HEK293T (cell line): ENCODE measurements at regions not wholly inside any gene's neighbourhood (a gene's known extent, or its start where the extent isn't known, plus 50 kb on each side); places are given as distances from the start of the nearest gene placed in this dataset.

Experiments
- CTCF ChIA-PET: fragments of 350-600 bp; formaldehyde crosslinking; extraction: SDS; loops from one replicate; lab custom pipeline; 2021; ENCODE audit warnings: antibody characterized with exemption, inconsistent platforms; lab: Yijun Ruan, JAX
- POLR2A ChIA-PET: fragments of 350-600 bp; formaldehyde crosslinking; extraction: SDS; loops from one replicate; lab custom pipeline; 2020; ENCODE audit warnings: antibody characterized with exemption, inconsistent platforms; lab: Yijun Ruan, JAX
- DNase-seq: peaks from one replicate; pipeline ENCODE4 v3.0.0; 2012; ENCODE audit warnings: mixed read lengths; ENCODE audit errors: extremely low spot score
- ARNT ChIP-seq: fragments of 450-650 bp; IDR thresholded peaks from 2 replicates; pipeline ENCODE4 v1.6.1; 2017; ENCODE audit warnings: mild to moderate bottlenecking
- BHLHE40 ChIP-seq: fragments of 450-650 bp; IDR thresholded peaks from 2 replicates; pipeline ENCODE4 v1.6.1; 2016; ENCODE audit warnings: mild to moderate bottlenecking, moderate library complexity, borderline replicate concordance
- CTBP1 ChIP-seq: fragments of 450-650 bp; IDR thresholded peaks from 2 replicates; pipeline ENCODE4 v1.6.1; 2016; ENCODE audit warnings: borderline replicate concordance
- ELF4 ChIP-seq: fragments of 450-650 bp; IDR thresholded peaks from 2 replicates; pipeline ENCODE4 v1.6.1; 2017; ENCODE audit warnings: antibody characterized with exemption
- FOXA1 ChIP-seq: fragments of 450-650 bp; IDR thresholded peaks from 2 replicates; pipeline ENCODE4 v1.6.1; 2016; ENCODE audit warnings: mild to moderate bottlenecking
- FOXK2 ChIP-seq: fragments of 450-650 bp; IDR thresholded peaks from 2 replicates; pipeline ENCODE4 v1.6.1; 2016; ENCODE audit warnings: mild to moderate bottlenecking
- FOXM1 ChIP-seq: fragments of 450-650 bp; IDR thresholded peaks from 2 replicates; pipeline ENCODE4 v1.6.1; 2017; ENCODE audit warnings: mild to moderate bottlenecking, borderline replicate concordance
- HDGF ChIP-seq: fragments of 450-650 bp; IDR thresholded peaks from 2 replicates; pipeline ENCODE4 v1.6.1; 2017; ENCODE audit warnings: antibody characterized with exemption, borderline replicate concordance
- L3MBTL2 ChIP-seq: fragments of 450-650 bp; conservative IDR thresholded peaks from 2 replicates; pipeline ENCODE4 v1.6.1; 2016; ENCODE audit warnings: mild to moderate bottlenecking
- LEF1 ChIP-seq: fragments of 450-650 bp; IDR thresholded peaks from 2 replicates; pipeline ENCODE4 v1.6.1; 2017; ENCODE audit warnings: mild to moderate bottlenecking, borderline replicate concordance
- NFRKB ChIP-seq: fragments of 450-650 bp; IDR thresholded peaks from 2 replicates; pipeline ENCODE4 v1.6.1; 2016; ENCODE audit warnings: mild to moderate bottlenecking, moderate library complexity
- SP1 ChIP-seq: fragments of 450-650 bp; IDR thresholded peaks from 2 replicates; pipeline ENCODE4 v1.6.1; 2017
- SUZ12 ChIP-seq: fragments of 450-650 bp; IDR thresholded peaks from 2 replicates; pipeline ENCODE4 v1.6.1; 2016; ENCODE audit warnings: mild to moderate bottlenecking
- TARDBP ChIP-seq: fragments of 450-650 bp; IDR thresholded peaks from 2 replicates; pipeline ENCODE4 v1.6.1; 2016
- ZNF384 ChIP-seq: fragments of 450-650 bp; IDR thresholded peaks from 2 replicates; pipeline ENCODE4 v1.6.1; 2016
- TF ChIP-seq, protein P1 (sequence below): fragments of 450-650 bp; IDR thresholded peaks from 2 replicates; pipeline ENCODE4 v1.6.1; 2016

- no peak for DNase-seq
- ChIA-PET CTCF (no interaction called here), POLR2A (no interaction called here)
- TF ChIP-seq L3MBTL2 (no peak), LEF1 (no peak), ARNT (no peak)
Observed at GRCh38 chr5:89098199-89098756, 215.3 kb upstream of the MEF2C start.

GRCh38 chr5:89097103-89097502 is 214.1 kb upstream of the MEF2C start:
- TF ChIP-seq BHLHE40 (no peak), FOXM1 (no peak), ELF4 (no peak), TARDBP (no peak), FOXK2 (no peak), NFRKB (no peak), HDGF (no peak), SP1 (no peak), ARNT (no peak)
- TF ChIP-seq, protein P1, sequence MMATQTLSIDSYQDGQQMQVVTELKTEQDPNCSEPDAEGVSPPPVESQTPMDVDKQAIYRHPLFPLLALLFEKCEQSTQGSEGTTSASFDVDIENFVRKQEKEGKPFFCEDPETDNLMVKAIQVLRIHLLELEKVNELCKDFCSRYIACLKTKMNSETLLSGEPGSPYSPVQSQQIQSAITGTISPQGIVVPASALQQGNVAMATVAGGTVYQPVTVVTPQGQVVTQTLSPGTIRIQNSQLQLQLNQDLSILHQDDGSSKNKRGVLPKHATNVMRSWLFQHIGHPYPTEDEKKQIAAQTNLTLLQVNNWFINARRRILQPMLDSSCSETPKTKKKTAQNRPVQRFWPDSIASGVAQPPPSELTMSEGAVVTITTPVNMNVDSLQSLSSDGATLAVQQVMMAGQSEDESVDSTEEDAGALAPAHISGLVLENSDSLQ: no peak
- ChIA-PET POLR2A (no interaction called here), CTCF (no interaction called here)
- DNase-seq: no peak

- POLR2A ChIA-PET: no interaction called here
- TF ChIP-seq NFRKB (no peak), FOXK2 (no peak), HDGF (no peak), ZNF384 (no peak), SUZ12 (no peak), FOXM1 (no peak), L3MBTL2 (no peak)
- TF ChIP-seq, protein P1: no peak
- CTCF ChIA-PET: no interaction called here
- no peak for DNase-seq
Observed at GRCh38 chr5:89095341-89095740, 212.4 kb upstream of the MEF2C start.

DNA sequence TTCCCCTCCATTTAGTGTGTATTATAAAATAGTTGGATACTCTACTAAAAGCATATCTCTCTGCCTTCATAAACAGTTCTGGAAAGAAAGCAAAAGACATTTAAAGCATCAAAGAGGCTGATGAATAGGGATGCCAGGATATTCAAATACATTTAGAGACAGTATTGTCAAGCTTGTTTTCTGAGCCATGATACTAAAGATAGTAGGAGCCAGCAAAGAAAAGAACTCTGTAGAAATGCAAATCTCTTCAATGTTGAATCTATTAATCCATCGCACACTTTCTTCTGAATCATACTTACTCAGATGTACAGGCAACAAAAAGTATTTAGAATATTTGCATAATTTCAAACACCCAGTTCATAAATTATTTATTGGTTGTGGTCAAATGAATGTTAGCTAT is 207.1 kb upstream of the MEF2C start:
- TF ChIP-seq SUZ12 (no peak), ZNF384 (no peak), HDGF (no peak), FOXA1 (no peak), SP1 (no peak), ELF4 (no peak), FOXK2 (no peak), ARNT (no peak), CTBP1 (no peak), FOXM1 (no peak), LEF1 (no peak), NFRKB (no peak), BHLHE40 (no peak), TARDBP (no peak), L3MBTL2 (no peak)
- TF ChIP-seq, protein P1: no peak
- POLR2A ChIA-PET: no interaction called here
- CTCF ChIA-PET: no interaction called here
- DNase-seq: no peak

- POLR2A ChIA-PET: no interaction called here
- CTCF ChIA-PET: no interaction called here
- DNase-seq: no peak
- no peak for TF ChIP-seq FOXK2
- TF ChIP-seq, protein P1: no peak
- no peak for TF ChIP-seq ARNT
- TF ChIP-seq BHLHE40: no peak
- TF ChIP-seq LEF1: no peak
- no peak for TF ChIP-seq SP1
- TF ChIP-seq SUZ12: no peak
- no peak for TF ChIP-seq FOXA1
- no peak for TF ChIP-seq ZNF384
- TF ChIP-seq L3MBTL2: no peak
- no peak for TF ChIP-seq CTBP1
- TF ChIP-seq NFRKB: no peak
- no peak for TF ChIP-seq HDGF
Observed at GRCh38 chr5:89087551-89088318, 204.8 kb upstream of the MEF2C start.

GRCh38 chr5:89087128-89087527 is 204.1 kb upstream of the MEF2C start:
- ChIA-PET POLR2A (no interaction called here), CTCF (no interaction called here)
- TF ChIP-seq TARDBP (no peak), FOXK2 (no peak), NFRKB (no peak), FOXM1 (no peak), ZNF384 (no peak), L3MBTL2 (no peak), CTBP1 (no peak), LEF1 (no peak), SP1 (no peak), ARNT (no peak), HDGF (no peak), BHLHE40 (no peak), FOXA1 (no peak), ELF4 (no peak), SUZ12 (no peak)
- TF ChIP-seq, protein P1: no peak
- DNase-seq: no peak
